Esophagus muscularis mucosa (tissue), 4 donors: ENCODE measurements at regions not wholly inside any gene's neighbourhood (a gene's known extent, or its start where the extent isn't known, plus 50 kb on each side); places are given as distances from the start of the nearest gene placed in this dataset.

ENCODE experiments used
- DNase-seq: peaks from one replicate; pipeline ENCODE4 v3.0.0-alpha.2; 2017; ENCODE audit errors: extremely low spot score
- H3K27ac ChIP-seq, 4 donors: fragments of 200-600 bp; sonication (generic); replicated peaks in 1 of 4; 1 replicate in 3 of 4; 2 replicates in 1 of 4; pipeline ENCODE4 v1.5.1; 2016 to 2019; ENCODE audit warnings: mild to moderate bottlenecking in 1 of 4
- H3K27me3 ChIP-seq, 4 donors: fragments of 200-600 bp; sonication (generic); one replicate each; pipeline versions ENCODE4 v1.5.1 to v1.6.0; 2016 to 2019
- H3K36me3 ChIP-seq, 4 donors: fragments of 200-600 bp; sonication (generic); one replicate each; pipeline ENCODE4 v1.5.1; 2016 to 2019
- H3K4me1 ChIP-seq, 4 donors: fragments of 200-600 bp; sonication (generic); one replicate each; pipeline ENCODE4 v1.5.1; 2016 to 2019
- H3K4me3 ChIP-seq, 4 donors: fragments of 200-600 bp; sonication (generic); 1 replicate in 2 of 4; 2 replicates in 2 of 4; pipeline ENCODE4 v1.5.1; 2016 to 2019; ENCODE audit warnings: mild to moderate bottlenecking in 4 of 4, moderate library complexity in 1 of 4
- H3K9me3 ChIP-seq, 4 donors: fragments of 200-600 bp; sonication (generic); 1 replicate in 3 of 4; 2 replicates in 1 of 4; pipeline ENCODE4 v1.5.1; 2016 to 2019
- EP300 ChIP-seq: sonication (generic); formaldehyde crosslinking; IDR thresholded peaks from one replicate; pipeline ENCODE4 v1.6.1; 2017; ENCODE audit warnings: antibody characterized with exemption
- POLR2A ChIP-seq: fragments of 450-650 bp; IDR thresholded peaks from one replicate; pipeline ENCODE4 v1.6.1; 2017; ENCODE audit warnings: antibody characterized with exemption, moderate library complexity, mild to moderate bottlenecking, low read depth
- POLR2AphosphoS5 ChIP-seq, 2 donors: sonication (generic); formaldehyde crosslinking; IDR thresholded peaks; one replicate each; pipeline ENCODE4 v1.6.1; 2017; ENCODE audit warnings: antibody characterized with exemption in 2 of 2
- WGBS: methylation state at CpG from one replicate; pipeline ENCODE4 v1.1.5; 2018; 5-methylcytosine and 5-hydroxymethylcytosine counted together
- intact Hi-C: fragments of 100-400 bp; cut with DNase I; formaldehyde crosslinking; loops from one replicate; pipeline ENCODE4 v1.15.1; 2023
- TF ChIP-seq, protein P1 (sequence below), 3 experiments: fragments of 200-600 bp in 2 of 3; fragments of 450-650 bp in 1 of 3; sonication (generic) in 2 of 3; IDR thresholded peaks; one replicate each; pipeline ENCODE4 v1.5.1; 2017 to 2019; ENCODE audit warnings: antibody characterized with exemption in 3 of 3, mild to moderate bottlenecking in 2 of 3, moderate library complexity in 1 of 3

- no peak for TF ChIP-seq POLR2A
- no peak for TF ChIP-seq POLR2AphosphoS5 (IDR thresholded peaks at IDR 0.05)
- TF ChIP-seq EP300, result no peak
- TF ChIP-seq, protein P1, sequence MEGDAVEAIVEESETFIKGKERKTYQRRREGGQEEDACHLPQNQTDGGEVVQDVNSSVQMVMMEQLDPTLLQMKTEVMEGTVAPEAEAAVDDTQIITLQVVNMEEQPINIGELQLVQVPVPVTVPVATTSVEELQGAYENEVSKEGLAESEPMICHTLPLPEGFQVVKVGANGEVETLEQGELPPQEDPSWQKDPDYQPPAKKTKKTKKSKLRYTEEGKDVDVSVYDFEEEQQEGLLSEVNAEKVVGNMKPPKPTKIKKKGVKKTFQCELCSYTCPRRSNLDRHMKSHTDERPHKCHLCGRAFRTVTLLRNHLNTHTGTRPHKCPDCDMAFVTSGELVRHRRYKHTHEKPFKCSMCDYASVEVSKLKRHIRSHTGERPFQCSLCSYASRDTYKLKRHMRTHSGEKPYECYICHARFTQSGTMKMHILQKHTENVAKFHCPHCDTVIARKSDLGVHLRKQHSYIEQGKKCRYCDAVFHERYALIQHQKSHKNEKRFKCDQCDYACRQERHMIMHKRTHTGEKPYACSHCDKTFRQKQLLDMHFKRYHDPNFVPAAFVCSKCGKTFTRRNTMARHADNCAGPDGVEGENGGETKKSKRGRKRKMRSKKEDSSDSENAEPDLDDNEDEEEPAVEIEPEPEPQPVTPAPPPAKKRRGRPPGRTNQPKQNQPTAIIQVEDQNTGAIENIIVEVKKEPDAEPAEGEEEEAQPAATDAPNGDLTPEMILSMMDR (IDR thresholded peaks at IDR 0.05), result no peak
- Histone ChIP-seq H3K27me3 (no peaks in the 10 kb centered on the region), H3K27ac (no peak overlapping the region), H3K4me3 (no peak overlapping the region), H3K9me3 (no peaks in the 10 kb centered on the region), H3K4me1 (peaks cover under 1 to 2% (median under 1%) of the 10 kb centered on the region in 4 donors), H3K36me3 (no peaks in the 10 kb centered on the region)
- 82% methylated on average over 6 of the region's 6 CpGs for WGBS
- DNase-seq, result no peak
- intact Hi-C loops, result no loop called here
Observed at GRCh38 chr6:139996253-139996834, 621.9 kb upstream of the CITED2 start.

DNA sequence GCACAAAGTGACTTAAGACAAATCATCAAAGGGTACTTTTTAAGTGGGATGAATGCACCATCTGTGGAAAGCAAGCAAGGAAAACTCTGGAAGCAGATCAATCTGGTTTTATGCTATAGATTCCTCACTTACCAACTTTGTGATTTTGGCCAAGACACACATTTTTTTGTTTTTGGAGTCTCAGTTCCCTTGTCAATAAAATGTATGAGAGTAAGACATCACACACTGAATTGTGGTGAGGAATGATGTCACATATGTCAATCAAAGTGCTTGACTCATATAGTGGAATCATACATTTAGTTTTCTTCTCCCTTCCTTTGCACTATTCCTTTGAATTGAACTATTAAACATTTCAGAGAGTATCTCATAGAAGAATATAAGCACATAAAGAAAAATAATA lies 620.5 kb upstream of the CITED2 start:
- Histone ChIP-seq H3K36me3 (no peaks in the 10 kb centered on the region), H3K4me3 (no peak overlapping the region), H3K27ac (no peak overlapping the region), H3K27me3 (no peaks in the 10 kb centered on the region), H3K9me3 (no peaks in the 10 kb centered on the region), H3K4me1 (peaks cover 7 to 15% (median 13%) of the 10 kb centered on the region in 4 donors)
- DNase-seq, result no peak
- intact Hi-C loops, result no loop called here
- TF ChIP-seq, protein P1 (IDR thresholded peaks at IDR 0.05), result no peak
- TF ChIP-seq POLR2A, result no peak
- no peak for TF ChIP-seq EP300
- TF ChIP-seq POLR2AphosphoS5 (IDR thresholded peaks at IDR 0.05), result no peak

DNA sequence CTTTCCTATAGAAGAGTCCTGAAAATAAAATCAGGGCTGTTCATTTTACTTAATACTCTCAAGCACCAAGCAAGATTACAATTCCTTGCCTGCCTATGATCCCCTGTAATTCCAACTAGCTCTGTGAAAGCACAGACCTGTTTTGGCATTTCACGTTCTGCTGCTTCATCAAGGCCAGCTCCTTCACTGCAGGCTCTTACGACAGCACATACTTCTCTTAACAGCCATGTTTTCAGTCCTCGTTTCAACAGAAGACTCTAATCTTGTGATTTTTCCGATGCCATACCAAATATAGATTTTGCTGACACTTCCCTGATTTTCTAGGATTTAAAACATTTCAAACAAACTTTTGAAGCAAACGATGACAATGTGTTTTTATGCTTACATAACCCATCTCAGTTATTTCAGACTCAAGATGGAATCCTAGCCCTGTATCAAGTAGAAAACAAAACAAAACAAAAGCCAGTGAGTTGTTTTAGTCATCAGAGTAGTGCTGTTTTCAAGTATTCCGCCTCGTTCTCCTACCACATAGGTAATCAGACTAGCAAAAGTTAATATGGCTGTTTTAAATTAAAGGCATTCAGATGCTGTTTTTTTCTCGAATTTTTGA lies 616.5 kb upstream of the CITED2 start:
- Histone ChIP-seq H3K9me3 (no peaks in the 10 kb centered on the region), H3K36me3 (no peaks in the 10 kb centered on the region), H3K27me3 (no peaks in the 10 kb centered on the region), H3K27ac (peak overlapping the region; percentile 30 to 61 (median 48)), H3K4me1 (peaks cover 7 to 19% (median 16%) of the 10 kb centered on the region in 4 donors), H3K4me3 (no peak overlapping the region)
- DNase-seq, result no peak
- whole genome bisulfite sequencing, result 53% methylated on average over 8 of the region's 8 CpGs
- TF ChIP-seq EP300 (no peak), POLR2AphosphoS5 (IDR thresholded peaks at IDR 0.05) (peak; percentile 30 to 65), POLR2A (no peak)
- intact Hi-C loops, result no loop called here

DNA sequence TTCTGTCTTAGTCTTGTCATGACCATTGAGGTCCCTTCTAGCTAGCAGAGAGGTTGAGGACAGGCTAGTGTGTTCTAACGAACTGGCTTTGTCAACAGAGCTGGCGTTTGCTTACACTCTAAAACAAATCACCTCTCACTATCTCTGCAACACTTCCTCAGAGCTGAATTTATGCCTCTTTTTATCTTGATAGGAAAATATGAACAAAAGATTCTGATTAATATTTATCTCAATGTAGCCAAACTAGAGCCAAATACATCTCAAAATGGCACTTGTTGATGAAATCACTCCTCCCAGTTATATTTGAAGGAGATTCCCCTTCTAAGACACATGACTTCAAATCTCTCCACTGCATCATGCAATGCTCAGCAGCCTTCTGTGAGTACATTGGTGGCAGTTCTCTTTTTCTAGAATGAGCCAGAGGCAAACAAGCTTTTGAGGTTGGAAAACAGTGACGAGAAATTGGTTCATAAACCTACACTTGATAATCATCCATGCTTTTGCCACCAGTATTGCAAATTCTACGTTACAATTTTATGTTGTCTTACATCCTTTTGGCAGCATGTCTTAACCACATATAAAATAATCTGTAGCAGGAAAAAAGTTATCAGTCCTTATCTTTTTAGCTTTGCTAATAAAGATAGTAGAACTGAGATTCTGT lies 615.7 kb upstream of the CITED2 start:
- no peaks in the 10 kb centered on the region for H3K36me3 ChIP-seq
- H3K9me3 ChIP-seq, result no peaks in the 10 kb centered on the region
- 67% methylated on average over 4 of the region's 4 CpGs for WGBS
- peak overlapping the region; percentile 30 to 61 (median 48) for H3K27ac ChIP-seq
- H3K27me3 ChIP-seq, result no peaks in the 10 kb centered on the region
- TF ChIP-seq, protein P1 (IDR thresholded peaks at IDR 0.05), result no peak
- TF ChIP-seq POLR2A (no peak), POLR2AphosphoS5 (IDR thresholded peaks at IDR 0.05) (no peak), EP300 (no peak)
- intact Hi-C loops, result no loop called here
- H3K4me3 ChIP-seq, result no peak overlapping the region
- H3K4me1 ChIP-seq, result peaks cover 7 to 19% (median 16%) of the 10 kb centered on the region in 4 donors
- no peak for DNase-seq

GRCh38 chr6:139988685-139989084 lies 614.2 kb upstream of the CITED2 start:
- intact Hi-C loops, result no loop called here
- no peak for DNase-seq
- TF ChIP-seq POLR2A (no peak), EP300 (no peak), POLR2AphosphoS5 (IDR thresholded peaks at IDR 0.05) (no peak)
- TF ChIP-seq, protein P1 (IDR thresholded peaks at IDR 0.05), result no peak
- peaks cover 7 to 26% (median 22%) of the 10 kb centered on the region in 4 donors for H3K4me1 ChIP-seq
- no peaks in the 10 kb centered on the region for H3K27me3 ChIP-seq
- no peaks in the 10 kb centered on the region for H3K36me3 ChIP-seq
- H3K4me3 ChIP-seq, result no peak overlapping the region
- no peaks in the 10 kb centered on the region for H3K9me3 ChIP-seq
- no peak overlapping the region for H3K27ac ChIP-seq
